CD14-positive monocyte (primary cell): ENCODE measurements at regions not wholly inside any gene's neighbourhood (a gene's known extent, or its start where the extent isn't known, plus 50 kb on each side); places are given as distances from the start of the nearest gene placed in this dataset.

ENCODE experiments used
- DNase-seq, 3 donors: peaks; one replicate each; pipeline ENCODE4 v3.0.0-alpha.2; 2011 to 2022
- H2AFZ ChIP-seq: 2 replicates; pipeline ENCODE4 v1.6.0; 2012; ENCODE audit warnings: mild to moderate bottlenecking, low read depth, low read length, inconsistent platforms; ENCODE audit not compliant: insufficient read depth, poor library complexity, severe bottlenecking
- H3K27ac ChIP-seq, 2 donors: 1 replicate in 1 of 2; 2 replicates in 1 of 2; pipeline ENCODE4 v1.5.1; 2012 to 2013; ENCODE audit warnings: low read length in 2 of 2, control low read depth in 1 of 2, inconsistent platforms in 1 of 2, low read depth in 1 of 2, mild to moderate bottlenecking in 1 of 2
- H3K27me3 ChIP-seq, 2 donors: one replicate each; pipeline versions ENCODE4 v1.6.0 to v1.6.1; 2011 to 2013; ENCODE audit warnings: low read length in 2 of 2; ENCODE audit not compliant: control insufficient read depth in 2 of 2, insufficient read depth in 2 of 2
- H3K36me3 ChIP-seq, 2 donors: replicated peaks in 1 of 2; 1 replicate in 1 of 2; 2 replicates in 1 of 2; pipeline versions ENCODE4 v1.5.1 to v1.6.1; 2012 to 2013; ENCODE audit warnings: low read length in 2 of 2, control low read depth in 1 of 2, inconsistent platforms in 1 of 2, mild to moderate bottlenecking in 1 of 2; ENCODE audit not compliant: insufficient read depth in 2 of 2, control insufficient read depth in 1 of 2
- H3K4me1 ChIP-seq, 2 donors: 1 replicate in 1 of 2; 2 replicates in 1 of 2; pipeline versions ENCODE4 v1.5.1 to v1.6.1; 2012 to 2013; ENCODE audit warnings: low read length in 2 of 2, control low read depth in 1 of 2, inconsistent platforms in 1 of 2, mild to moderate bottlenecking in 1 of 2, moderate library complexity in 1 of 2; ENCODE audit not compliant: insufficient read depth in 2 of 2, control insufficient read depth in 1 of 2
- H3K4me2 ChIP-seq: replicated peaks from 2 replicates; pipeline ENCODE3; 2012; ENCODE audit warnings: low read length, moderate library complexity, mild to moderate bottlenecking; ENCODE audit not compliant: poor library complexity, severe bottlenecking; ENCODE audit errors: extremely low read depth
- H3K4me3 ChIP-seq, 3 experiments: fragments of 200-600 bp in 1 of 3; sonication (generic) in 1 of 3; replicated peaks in 1 of 3; 1 replicate in 2 of 3; 2 replicates in 1 of 3; pipeline ENCODE4 v1.5.1; 2011 to 2013; ENCODE audit warnings: low read length in 3 of 3, mild to moderate bottlenecking in 3 of 3, control low read depth in 2 of 3, low read depth in 2 of 3, inconsistent platforms in 1 of 3, moderate library complexity in 1 of 3
- H3K79me2 ChIP-seq: 2 replicates; pipeline ENCODE4 v1.6.0; 2012; ENCODE audit warnings: mild to moderate bottlenecking, control low read depth, inconsistent platforms, low read length, moderate library complexity; ENCODE audit not compliant: insufficient read depth
- H3K9ac ChIP-seq: 2 replicates; pipeline ENCODE4 v1.6.0; 2017; ENCODE audit warnings: low read length, mild to moderate bottlenecking; ENCODE audit not compliant: insufficient read depth, poor library complexity, severe bottlenecking
- H3K9me3 ChIP-seq, 2 donors: replicated peaks in 1 of 2; 1 replicate in 1 of 2; 2 replicates in 1 of 2; pipeline versions ENCODE4 v1.5.1 to v1.6.1; 2012 to 2013; ENCODE audit warnings: low read length in 2 of 2, control low read depth in 1 of 2; ENCODE audit not compliant: control insufficient read depth in 1 of 2, insufficient read depth in 1 of 2
- H4K20me1 ChIP-seq: 2 replicates; pipeline ENCODE4 v1.6.0; 2012; ENCODE audit warnings: mild to moderate bottlenecking, low read length, control low read depth, moderate library complexity; ENCODE audit not compliant: insufficient read depth
- H3K27ac Mint-ChIP-seq, 7 donors: one replicate each; pipeline ENCODE4 v1.8.0; 2020; ENCODE audit warnings: mild to moderate bottlenecking in 7 of 7, mixed read lengths in 7 of 7, moderate library complexity in 6 of 7, inconsistent platforms in 2 of 7
- H3K27me3 Mint-ChIP-seq, 3 donors: one replicate each; pipeline ENCODE4 v1.8.0; 2021 to 2022; ENCODE audit warnings: low read depth in 3 of 3, mild to moderate bottlenecking in 3 of 3, mixed read lengths in 3 of 3, moderate library complexity in 3 of 3, inconsistent platforms in 1 of 3
- H3K36me3 Mint-ChIP-seq, 2 donors: one replicate each; pipeline ENCODE4 v1.8.0; 2020; ENCODE audit warnings: mixed read lengths in 2 of 2, inconsistent platforms in 1 of 2, mild to moderate bottlenecking in 1 of 2
- H3K4me1 Mint-ChIP-seq: one replicate; pipeline ENCODE4 v1.8.0; 2020; ENCODE audit warnings: mild to moderate bottlenecking, mixed read lengths
- H3K4me3 Mint-ChIP-seq, 2 donors: one replicate each; pipeline ENCODE4 v1.8.0; 2020; ENCODE audit warnings: mild to moderate bottlenecking in 2 of 2, mixed read lengths in 2 of 2, moderate library complexity in 1 of 2
- H3K9me3 Mint-ChIP-seq, 7 donors: one replicate each; pipeline ENCODE4 v1.8.0; 2020 to 2022; ENCODE audit warnings: mixed read lengths in 7 of 7, mild to moderate bottlenecking in 6 of 7, moderate library complexity in 6 of 7, inconsistent platforms in 2 of 7
- WGBS: methylation state at CpG from one replicate; pipeline ENCODE4 v1.1.5; 2013; ENCODE audit warnings: missing lambda C conversion rate; ENCODE audit not compliant: insufficient coverage; 5-methylcytosine and 5-hydroxymethylcytosine counted together
- intact Hi-C, 2 donors: fragments of 100-400 bp; cut with micrococcal nuclease; formaldehyde crosslinking; loops; one replicate each; pipeline versions ENCODE4 v1.15.0 to v1.15.1; 2023
- TF ChIP-seq, protein P1 (sequence below): fragments of 200-600 bp; IDR thresholded peaks from one replicate; pipeline ENCODE4 v1.8.0; 2022; ENCODE audit warnings: antibody characterized with exemption, mild to moderate bottlenecking

DNA sequence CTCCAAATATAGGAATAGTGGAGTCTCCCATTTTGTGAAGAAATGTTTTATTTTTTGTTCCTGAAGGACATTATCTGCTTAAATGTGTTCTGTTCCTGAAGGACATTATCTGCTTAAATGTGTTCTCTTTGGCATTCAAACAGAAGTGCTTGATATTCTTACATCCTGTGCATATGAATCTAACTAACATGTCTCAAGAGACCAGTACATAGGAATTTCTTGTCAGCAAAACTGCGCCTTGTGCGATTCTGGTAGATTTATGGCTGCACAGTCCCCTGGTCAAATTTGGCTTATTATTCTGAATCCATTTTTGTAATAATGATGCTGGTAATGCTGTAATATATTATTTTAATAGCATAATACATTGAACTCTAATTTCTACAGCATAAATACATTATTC lies 722.4 kb downstream of the NOVA1 start:
- Mint-ChIP-seq H3K4me1 (no peaks in the 10 kb centered on the region), H3K27ac (no peak overlapping the region), H3K27me3 (peaks cover 0 to 1% (median 0%) of the 10 kb centered on the region in 3 donors), H3K4me3 (no peak overlapping the region), H3K36me3 (no peaks in the 10 kb centered on the region), H3K9me3 (peaks cover 0 to 4% (median 0%) of the 10 kb centered on the region in 7 donors)
- no peak overlapping the region for H3K4me2 ChIP-seq
- DNase-seq, result no peak
- no peaks in the 10 kb centered on the region for H4K20me1 ChIP-seq
- WGBS, result 100% methylated on average over 2 of the region's 2 CpGs
- TF ChIP-seq, protein P1, sequence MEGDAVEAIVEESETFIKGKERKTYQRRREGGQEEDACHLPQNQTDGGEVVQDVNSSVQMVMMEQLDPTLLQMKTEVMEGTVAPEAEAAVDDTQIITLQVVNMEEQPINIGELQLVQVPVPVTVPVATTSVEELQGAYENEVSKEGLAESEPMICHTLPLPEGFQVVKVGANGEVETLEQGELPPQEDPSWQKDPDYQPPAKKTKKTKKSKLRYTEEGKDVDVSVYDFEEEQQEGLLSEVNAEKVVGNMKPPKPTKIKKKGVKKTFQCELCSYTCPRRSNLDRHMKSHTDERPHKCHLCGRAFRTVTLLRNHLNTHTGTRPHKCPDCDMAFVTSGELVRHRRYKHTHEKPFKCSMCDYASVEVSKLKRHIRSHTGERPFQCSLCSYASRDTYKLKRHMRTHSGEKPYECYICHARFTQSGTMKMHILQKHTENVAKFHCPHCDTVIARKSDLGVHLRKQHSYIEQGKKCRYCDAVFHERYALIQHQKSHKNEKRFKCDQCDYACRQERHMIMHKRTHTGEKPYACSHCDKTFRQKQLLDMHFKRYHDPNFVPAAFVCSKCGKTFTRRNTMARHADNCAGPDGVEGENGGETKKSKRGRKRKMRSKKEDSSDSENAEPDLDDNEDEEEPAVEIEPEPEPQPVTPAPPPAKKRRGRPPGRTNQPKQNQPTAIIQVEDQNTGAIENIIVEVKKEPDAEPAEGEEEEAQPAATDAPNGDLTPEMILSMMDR, result no peak
- H3K4me1 ChIP-seq, result no peaks in the 10 kb centered on the region
- H3K4me3 ChIP-seq, result no peak overlapping the region
- H3K27ac ChIP-seq, result no peak overlapping the region
- intact Hi-C loops, result no loop called here
- no peak overlapping the region for H3K9ac ChIP-seq
- no peaks in the 10 kb centered on the region for H3K79me2 ChIP-seq
- no peaks in the 10 kb centered on the region for H3K27me3 ChIP-seq
- no peaks in the 10 kb centered on the region for H3K36me3 ChIP-seq
- no peak overlapping the region for H2AFZ ChIP-seq
- no peaks in the 10 kb centered on the region for H3K9me3 ChIP-seq

DNA sequence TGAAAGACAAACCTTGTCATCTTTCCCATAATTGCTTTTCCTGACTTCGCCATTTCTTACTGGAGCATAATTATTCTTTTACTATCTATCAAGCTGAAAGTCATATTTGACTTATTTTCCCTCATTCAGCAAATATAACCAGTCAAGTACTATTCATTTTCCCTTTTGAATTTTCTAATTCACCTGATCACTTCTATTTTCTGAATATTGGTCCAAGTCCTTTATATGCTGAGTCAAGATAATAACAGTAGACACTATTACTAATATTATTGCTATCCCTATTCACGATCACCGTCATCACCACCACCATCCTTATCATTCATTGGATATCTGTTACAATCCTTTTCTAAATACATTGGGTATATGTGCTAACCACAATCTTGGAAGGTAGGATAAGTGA lies 728.0 kb downstream of the NOVA1 start:
- no CpG with 5 or more reads among the region's 3 CpGs for WGBS
- H3K27ac ChIP-seq, result no peak overlapping the region
- H4K20me1 ChIP-seq, result no peaks in the 10 kb centered on the region
- no peaks in the 10 kb centered on the region for H3K4me1 Mint-ChIP-seq
- H2AFZ ChIP-seq, result no peak overlapping the region
- H3K36me3 Mint-ChIP-seq, result no peaks in the 10 kb centered on the region
- H3K36me3 ChIP-seq, result no peaks in the 10 kb centered on the region
- TF ChIP-seq, protein P1, result no peak
- H3K9ac ChIP-seq, result no peak overlapping the region
- H3K9me3 ChIP-seq, result no peaks in the 10 kb centered on the region
- H3K4me3 Mint-ChIP-seq, result no peak overlapping the region
- H3K79me2 ChIP-seq, result no peaks in the 10 kb centered on the region
- intact Hi-C loops, result no loop called here
- no peak overlapping the region for H3K27ac Mint-ChIP-seq
- peaks cover 0 to 1% (median 0%) of the 10 kb centered on the region in 3 donors for H3K27me3 Mint-ChIP-seq
- no peaks in the 10 kb centered on the region for H3K4me1 ChIP-seq
- H3K4me3 ChIP-seq, result no peak overlapping the region
- no peak for DNase-seq
- H3K9me3 Mint-ChIP-seq, result peaks cover 0 to 4% (median 0%) of the 10 kb centered on the region in 7 donors
- no peaks in the 10 kb centered on the region for H3K27me3 ChIP-seq
- no peak overlapping the region for H3K4me2 ChIP-seq
